GM23338 (cell line): ENCODE measurements at regions not wholly inside any gene's neighbourhood (a gene's known extent, or its start where the extent isn't known, plus 50 kb on each side); places are given as distances from the start of the nearest gene placed in this dataset.

ENCODE experiments used
- ATAC-seq: fragments of 200-7000 bp; cut with Tn5 transposase; 3 replicates; pipeline ENCODE4 v1.9.1; 2020
- DNase-seq: peaks from one replicate; pipeline ENCODE4 v3.0.0-alpha.2; 2015; ENCODE audit warnings: low spot score
- H2AFZ ChIP-seq: fragments of 200-600 bp; sonication (generic); 2 replicates; pipeline ENCODE4 v1.8.0; 2016; ENCODE audit warnings: antibody characterized with exemption, mild to moderate bottlenecking, moderate library complexity
- H3F3A ChIP-seq: fragments of 200-600 bp; sonication (generic); replicated peaks from 2 replicates; pipeline ENCODE4 v1.8.0; 2017; ENCODE audit warnings: antibody characterized with exemption, mixed run types, low read depth
- H3K27ac ChIP-seq: fragments of 200-600 bp; sonication (generic); 2 replicates; pipeline ENCODE4 v1.6.1; 2016; ENCODE audit warnings: low read depth
- H3K27me3 ChIP-seq: fragments of 200-600 bp; sonication (generic); 2 replicates; pipeline ENCODE4 v1.8.0; 2016; ENCODE audit warnings: mild to moderate bottlenecking, mixed run types, moderate library complexity; ENCODE audit not compliant: insufficient read depth
- H3K36me3 ChIP-seq: fragments of 200-600 bp; sonication (generic); 2 replicates; pipeline ENCODE4 v1.8.0; 2016; ENCODE audit warnings: mild to moderate bottlenecking; ENCODE audit not compliant: insufficient read depth
- H3K4me1 ChIP-seq: fragments of 200-600 bp; sonication (generic); 2 replicates; pipeline ENCODE4 v1.8.0; 2016; ENCODE audit warnings: mild to moderate bottlenecking, moderate library complexity; ENCODE audit not compliant: insufficient read depth
- H3K4me2 ChIP-seq: fragments of 200-600 bp; sonication (generic); 2 replicates; pipeline ENCODE4 v1.7.1; 2017; ENCODE audit warnings: mixed run types
- H3K4me3 ChIP-seq: fragments of 200-600 bp; sonication (generic); 2 replicates; pipeline ENCODE4 v1.6.1; 2016; ENCODE audit warnings: mixed run types
- H3K79me2 ChIP-seq: fragments of 200-600 bp; sonication (generic); replicated peaks from 2 replicates; pipeline ENCODE4 v1.8.0; 2017; ENCODE audit warnings: mild to moderate bottlenecking; ENCODE audit not compliant: insufficient read depth
- H3K9me2 ChIP-seq: fragments of 200-600 bp; sonication (generic); 2 replicates; pipeline ENCODE4 v1.8.0; 2017; ENCODE audit not compliant: insufficient read depth
- H4K20me1 ChIP-seq: fragments of 200-600 bp; sonication (generic); replicated peaks from 2 replicates; pipeline ENCODE4 v1.8.0; 2017; ENCODE audit warnings: mild to moderate bottlenecking; ENCODE audit not compliant: insufficient read depth
- H3K27ac Mint-ChIP-seq: 2 replicates; pipeline ENCODE4 v1.8.0; 2020; ENCODE audit warnings: inconsistent platforms, mild to moderate bottlenecking, moderate library complexity, mixed read lengths
- H3K27me3 Mint-ChIP-seq: 3 replicates; pipeline ENCODE4 v1.8.0; 2022; ENCODE audit warnings: low read depth, mild to moderate bottlenecking, moderate library complexity, mixed read lengths, inconsistent platforms; ENCODE audit not compliant: insufficient read depth, poor library complexity
- H3K36me3 Mint-ChIP-seq: 3 replicates; pipeline ENCODE4 v1.8.0; 2021; ENCODE audit warnings: low read depth, mild to moderate bottlenecking, inconsistent platforms, moderate library complexity, mixed read lengths
- H3K4me1 Mint-ChIP-seq: 3 replicates; pipeline ENCODE4 v1.8.0; 2020; ENCODE audit warnings: mild to moderate bottlenecking, inconsistent platforms, mixed read lengths
- H3K4me3 Mint-ChIP-seq: 3 replicates; pipeline ENCODE4 v1.8.0; 2021; ENCODE audit warnings: moderate library complexity, mild to moderate bottlenecking, inconsistent platforms, mixed read lengths
- H3K9me3 Mint-ChIP-seq: 3 replicates; pipeline ENCODE4 v1.8.0; 2020; ENCODE audit warnings: moderate library complexity, mild to moderate bottlenecking, inconsistent platforms, mixed read lengths
- EZH2phosphoT487 ChIP-seq: fragments of 200-600 bp; sonication (generic); IDR thresholded peaks from one replicate; pipeline ENCODE4 v1.8.1; 2018; ENCODE audit warnings: antibody characterized with exemption; ENCODE audit not compliant: unreplicated experiment
- JUNB ChIP-seq: IDR thresholded peaks from one replicate; pipeline ENCODE4 v1.6.1; 2016; ENCODE audit warnings: antibody characterized with exemption; ENCODE audit not compliant: unreplicated experiment
- POLR2AphosphoS5 ChIP-seq: IDR thresholded peaks from 2 replicates; pipeline ENCODE4 v1.6.1; 2016; ENCODE audit warnings: antibody characterized with exemption, low read depth
- STAT1 ChIP-seq: IDR thresholded peaks from one replicate; pipeline ENCODE4 v1.6.1; 2016; ENCODE audit warnings: antibody characterized with exemption; ENCODE audit not compliant: unreplicated experiment
- TF ChIP-seq, protein P1 (sequence below): fragments of 250-450 bp; sonication (Bioruptor Pico); IDR thresholded peaks from 2 replicates; pipeline ENCODE4 v1.5.0; 2020; ENCODE audit warnings: mild to moderate bottlenecking, moderate library complexity

- Histone ChIP-seq H3K4me3 (no peak overlapping the region), H4K20me1 (no peaks in the 10 kb centered on the region), H3K9me2 (no peaks in the 10 kb centered on the region), H3K4me2 (no peak overlapping the region), H3K27me3 (no peaks in the 10 kb centered on the region), H3K36me3 (no peaks in the 10 kb centered on the region), H3F3A (no peaks in the 10 kb centered on the region), H3K27ac (no peak overlapping the region), H3K4me1 (peaks cover 3% of the 10 kb centered on the region; the same call in 1 of the 2 replicates), H2AFZ (no peak overlapping the region), H3K79me2 (no peaks in the 10 kb centered on the region)
- Mint-ChIP-seq H3K9me3 (no peaks in the 10 kb centered on the region; the same call in 2 of the 3 replicates), H3K27ac (no peak overlapping the region), H3K36me3 (no peaks in the 10 kb centered on the region), H3K4me3 (no peak overlapping the region), H3K27me3 (peaks cover 8% of the 10 kb centered on the region), H3K4me1 (peaks cover 29% of the 10 kb centered on the region)
- TF ChIP-seq, protein P1, sequence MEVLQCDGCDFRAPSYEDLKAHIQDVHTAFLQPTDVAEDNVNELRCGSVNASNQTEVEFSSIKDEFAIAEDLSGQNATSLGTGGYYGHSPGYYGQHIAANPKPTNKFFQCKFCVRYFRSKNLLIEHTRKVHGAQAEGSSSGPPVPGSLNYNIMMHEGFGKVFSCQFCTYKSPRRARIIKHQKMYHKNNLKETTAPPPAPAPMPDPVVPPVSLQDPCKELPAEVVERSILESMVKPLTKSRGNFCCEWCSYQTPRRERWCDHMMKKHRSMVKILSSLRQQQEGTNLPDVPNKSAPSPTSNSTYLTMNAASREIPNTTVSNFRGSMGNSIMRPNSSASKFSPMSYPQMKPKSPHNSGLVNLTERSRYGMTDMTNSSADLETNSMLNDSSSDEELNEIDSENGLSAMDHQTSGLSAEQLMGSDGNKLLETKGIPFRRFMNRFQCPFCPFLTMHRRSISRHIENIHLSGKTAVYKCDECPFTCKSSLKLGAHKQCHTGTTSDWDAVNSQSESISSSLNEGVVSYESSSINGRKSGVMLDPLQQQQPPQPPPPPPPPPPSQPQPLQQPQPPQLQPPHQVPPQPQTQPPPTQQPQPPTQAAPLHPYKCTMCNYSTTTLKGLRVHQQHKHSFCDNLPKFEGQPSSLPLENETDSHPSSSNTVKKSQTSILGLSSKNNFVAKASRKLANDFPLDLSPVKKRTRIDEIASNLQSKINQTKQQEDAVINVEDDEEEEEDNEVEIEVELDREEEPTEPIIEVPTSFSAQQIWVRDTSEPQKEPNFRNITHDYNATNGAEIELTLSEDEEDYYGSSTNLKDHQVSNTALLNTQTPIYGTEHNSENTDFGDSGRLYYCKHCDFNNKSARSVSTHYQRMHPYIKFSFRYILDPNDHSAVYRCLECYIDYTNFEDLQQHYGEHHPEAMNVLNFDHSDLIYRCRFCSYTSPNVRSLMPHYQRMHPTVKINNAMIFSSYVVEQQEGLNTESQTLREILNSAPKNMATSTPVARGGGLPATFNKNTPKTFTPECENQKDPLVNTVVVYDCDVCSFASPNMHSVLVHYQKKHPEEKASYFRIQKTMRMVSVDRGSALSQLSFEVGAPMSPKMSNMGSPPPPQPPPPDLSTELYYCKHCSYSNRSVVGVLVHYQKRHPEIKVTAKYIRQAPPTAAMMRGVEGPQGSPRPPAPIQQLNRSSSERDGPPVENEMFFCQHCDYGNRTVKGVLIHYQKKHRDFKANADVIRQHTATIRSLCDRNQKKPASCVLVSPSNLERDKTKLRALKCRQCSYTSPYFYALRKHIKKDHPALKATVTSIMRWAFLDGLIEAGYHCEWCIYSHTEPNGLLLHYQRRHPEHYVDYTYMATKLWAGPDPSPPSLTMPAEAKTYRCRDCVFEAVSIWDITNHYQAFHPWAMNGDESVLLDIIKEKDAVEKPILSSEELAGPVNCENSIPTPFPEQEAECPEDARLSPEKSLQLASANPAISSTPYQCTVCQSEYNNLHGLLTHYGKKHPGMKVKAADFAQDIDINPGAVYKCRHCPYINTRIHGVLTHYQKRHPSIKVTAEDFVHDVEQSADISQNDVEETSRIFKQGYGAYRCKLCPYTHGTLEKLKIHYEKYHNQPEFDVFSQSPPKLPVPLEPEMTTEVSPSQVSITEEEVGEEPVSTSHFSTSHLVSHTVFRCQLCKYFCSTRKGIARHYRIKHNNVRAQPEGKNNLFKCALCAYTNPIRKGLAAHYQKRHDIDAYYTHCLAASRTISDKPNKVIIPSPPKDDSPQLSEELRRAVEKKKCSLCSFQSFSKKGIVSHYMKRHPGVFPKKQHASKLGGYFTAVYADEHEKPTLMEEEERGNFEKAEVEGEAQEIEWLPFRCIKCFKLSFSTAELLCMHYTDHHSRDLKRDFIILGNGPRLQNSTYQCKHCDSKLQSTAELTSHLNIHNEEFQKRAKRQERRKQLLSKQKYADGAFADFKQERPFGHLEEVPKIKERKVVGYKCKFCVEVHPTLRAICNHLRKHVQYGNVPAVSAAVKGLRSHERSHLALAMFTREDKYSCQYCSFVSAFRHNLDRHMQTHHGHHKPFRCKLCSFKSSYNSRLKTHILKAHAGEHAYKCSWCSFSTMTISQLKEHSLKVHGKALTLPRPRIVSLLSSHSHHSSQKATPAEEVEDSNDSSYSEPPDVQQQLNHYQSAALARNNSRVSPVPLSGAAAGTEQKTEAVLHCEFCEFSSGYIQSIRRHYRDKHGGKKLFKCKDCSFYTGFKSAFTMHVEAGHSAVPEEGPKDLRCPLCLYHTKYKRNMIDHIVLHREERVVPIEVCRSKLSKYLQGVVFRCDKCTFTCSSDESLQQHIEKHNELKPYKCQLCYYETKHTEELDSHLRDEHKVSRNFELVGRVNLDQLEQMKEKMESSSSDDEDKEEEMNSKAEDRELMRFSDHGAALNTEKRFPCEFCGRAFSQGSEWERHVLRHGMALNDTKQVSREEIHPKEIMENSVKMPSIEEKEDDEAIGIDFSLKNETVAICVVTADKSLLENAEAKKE (CRISPR knock-in tag), result no peak
- TF ChIP-seq JUNB, result no peak
- DNase-seq (no peak), ATAC-seq (no peak)
These were observed 115.1 kb upstream of the SOX4 start for GRCh38 chr6:21478411-21478810.

DNA sequence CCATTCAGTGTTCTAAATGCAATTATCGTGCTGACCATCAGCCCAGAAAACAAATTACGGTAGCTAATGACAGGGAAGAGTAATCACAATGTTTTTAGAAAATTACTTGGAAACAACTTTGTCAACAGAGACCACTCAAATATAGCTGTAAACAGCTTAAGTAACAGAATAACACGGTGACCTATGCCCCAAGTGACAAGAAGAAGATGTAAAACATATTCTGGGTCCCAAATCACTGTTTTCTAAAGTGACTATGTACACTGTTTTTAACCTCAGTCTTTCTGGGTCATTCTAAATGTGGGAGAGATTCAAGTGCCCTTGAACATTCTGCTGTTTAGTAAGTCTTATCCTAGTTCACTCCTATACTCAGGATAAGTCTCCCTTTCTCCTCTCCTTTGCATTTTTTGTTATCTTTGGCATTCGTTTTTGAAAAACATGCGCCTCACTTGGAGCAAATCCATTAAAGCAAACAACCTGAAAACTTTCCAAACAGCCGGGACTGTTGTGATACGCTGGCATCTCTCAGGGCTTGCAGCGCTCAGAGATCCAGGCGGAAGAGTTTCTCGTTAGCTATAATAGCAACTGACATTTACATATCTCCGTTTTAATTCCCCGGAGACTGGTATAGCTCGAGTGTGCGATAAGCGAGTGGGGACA is 114.5 kb upstream of the SOX4 start:
- Mint-ChIP-seq H3K4me3 (no peak overlapping the region), H3K4me1 (peaks cover 29% of the 10 kb centered on the region), H3K27me3 (peaks cover 8% of the 10 kb centered on the region), H3K36me3 (no peaks in the 10 kb centered on the region), H3K9me3 (no peaks in the 10 kb centered on the region; the same call in 2 of the 3 replicates), H3K27ac (no peak overlapping the region)
- no peak overlapping the region for H3K27ac ChIP-seq
- TF ChIP-seq STAT1 (no peak), EZH2phosphoT487 (no peak), POLR2AphosphoS5 (no peak)
- no peaks in the 10 kb centered on the region for H3K79me2 ChIP-seq
- H3K4me1 ChIP-seq, result peaks cover 3% of the 10 kb centered on the region; the same call in 1 of the 2 replicates
- H4K20me1 ChIP-seq, result no peaks in the 10 kb centered on the region
- peak overlapping the region; percentile 7; the same call in 1 of the 2 replicates for H2AFZ ChIP-seq
- H3K9me2 ChIP-seq, result no peaks in the 10 kb centered on the region
- H3F3A ChIP-seq, result no peaks in the 10 kb centered on the region
- no peak overlapping the region for H3K4me3 ChIP-seq
- no peak for ATAC-seq
- no peaks in the 10 kb centered on the region for H3K36me3 ChIP-seq
- no peak overlapping the region for H3K4me2 ChIP-seq
- H3K27me3 ChIP-seq, result no peaks in the 10 kb centered on the region
- DNase-seq, result no peak
